GM23338 (cell line): ENCODE measurements at regions not wholly inside any gene's neighbourhood (a gene's known extent, or its start where the extent isn't known, plus 50 kb on each side); places are given as distances from the start of the nearest gene placed in this dataset.

ENCODE experiments used
- ATAC-seq: fragments of 200-7000 bp; cut with Tn5 transposase; 3 replicates; pipeline ENCODE4 v1.9.1; 2020
- DNase-seq: peaks from one replicate; pipeline ENCODE4 v3.0.0-alpha.2; 2015; ENCODE audit warnings: low spot score
- H2AFZ ChIP-seq: fragments of 200-600 bp; sonication (generic); 2 replicates; pipeline ENCODE4 v1.8.0; 2016; ENCODE audit warnings: antibody characterized with exemption, mild to moderate bottlenecking, moderate library complexity
- H3F3A ChIP-seq: fragments of 200-600 bp; sonication (generic); replicated peaks from 2 replicates; pipeline ENCODE4 v1.8.0; 2017; ENCODE audit warnings: antibody characterized with exemption, mixed run types, low read depth
- H3K27ac ChIP-seq: fragments of 200-600 bp; sonication (generic); 2 replicates; pipeline ENCODE4 v1.6.1; 2016; ENCODE audit warnings: low read depth
- H3K27me3 ChIP-seq: fragments of 200-600 bp; sonication (generic); 2 replicates; pipeline ENCODE4 v1.8.0; 2016; ENCODE audit warnings: mild to moderate bottlenecking, mixed run types, moderate library complexity; ENCODE audit not compliant: insufficient read depth
- H3K36me3 ChIP-seq: fragments of 200-600 bp; sonication (generic); 2 replicates; pipeline ENCODE4 v1.8.0; 2016; ENCODE audit warnings: mild to moderate bottlenecking; ENCODE audit not compliant: insufficient read depth
- H3K4me1 ChIP-seq: fragments of 200-600 bp; sonication (generic); 2 replicates; pipeline ENCODE4 v1.8.0; 2016; ENCODE audit warnings: mild to moderate bottlenecking, moderate library complexity; ENCODE audit not compliant: insufficient read depth
- H3K4me2 ChIP-seq: fragments of 200-600 bp; sonication (generic); 2 replicates; pipeline ENCODE4 v1.7.1; 2017; ENCODE audit warnings: mixed run types
- H3K4me3 ChIP-seq: fragments of 200-600 bp; sonication (generic); 2 replicates; pipeline ENCODE4 v1.6.1; 2016; ENCODE audit warnings: mixed run types
- H3K79me2 ChIP-seq: fragments of 200-600 bp; sonication (generic); replicated peaks from 2 replicates; pipeline ENCODE4 v1.8.0; 2017; ENCODE audit warnings: mild to moderate bottlenecking; ENCODE audit not compliant: insufficient read depth
- H3K9me2 ChIP-seq: fragments of 200-600 bp; sonication (generic); 2 replicates; pipeline ENCODE4 v1.8.0; 2017; ENCODE audit not compliant: insufficient read depth
- H4K20me1 ChIP-seq: fragments of 200-600 bp; sonication (generic); replicated peaks from 2 replicates; pipeline ENCODE4 v1.8.0; 2017; ENCODE audit warnings: mild to moderate bottlenecking; ENCODE audit not compliant: insufficient read depth
- H3K27ac Mint-ChIP-seq: 2 replicates; pipeline ENCODE4 v1.8.0; 2020; ENCODE audit warnings: inconsistent platforms, mild to moderate bottlenecking, moderate library complexity, mixed read lengths
- H3K27me3 Mint-ChIP-seq: 3 replicates; pipeline ENCODE4 v1.8.0; 2022; ENCODE audit warnings: low read depth, mild to moderate bottlenecking, moderate library complexity, mixed read lengths, inconsistent platforms; ENCODE audit not compliant: insufficient read depth, poor library complexity
- H3K36me3 Mint-ChIP-seq: 3 replicates; pipeline ENCODE4 v1.8.0; 2021; ENCODE audit warnings: low read depth, mild to moderate bottlenecking, inconsistent platforms, moderate library complexity, mixed read lengths
- H3K4me1 Mint-ChIP-seq: 3 replicates; pipeline ENCODE4 v1.8.0; 2020; ENCODE audit warnings: mild to moderate bottlenecking, inconsistent platforms, mixed read lengths
- H3K4me3 Mint-ChIP-seq: 3 replicates; pipeline ENCODE4 v1.8.0; 2021; ENCODE audit warnings: moderate library complexity, mild to moderate bottlenecking, inconsistent platforms, mixed read lengths
- H3K9me3 Mint-ChIP-seq: 3 replicates; pipeline ENCODE4 v1.8.0; 2020; ENCODE audit warnings: moderate library complexity, mild to moderate bottlenecking, inconsistent platforms, mixed read lengths
- REST ChIP-seq: IDR thresholded peaks from one replicate; pipeline ENCODE4 v1.6.1; 2018; ENCODE audit warnings: antibody characterized with exemption; ENCODE audit not compliant: unreplicated experiment
- ZNF462 ChIP-seq: fragments of 250-450 bp; sonication (Bioruptor Pico); IDR thresholded peaks from 2 replicates; pipeline ENCODE4 v1.5.0; 2020; ENCODE audit warnings: mild to moderate bottlenecking, moderate library complexity

- no peaks in the 10 kb centered on the region for H3K36me3 ChIP-seq
- no peaks in the 10 kb centered on the region for H3K4me1 ChIP-seq
- peak; percentile 4 for DNase-seq
- H2AFZ ChIP-seq, result no peak overlapping the region
- no peak for ATAC-seq
- Mint-ChIP-seq H3K27me3 (no peaks in the 10 kb centered on the region), H3K27ac (no peak overlapping the region), H3K4me3 (no peak overlapping the region), H3K4me1 (no peaks in the 10 kb centered on the region), H3K36me3 (no peaks in the 10 kb centered on the region), H3K9me3 (no peaks in the 10 kb centered on the region; the same call in 2 of the 3 replicates)
- H3K4me2 ChIP-seq, result no peak overlapping the region
- H4K20me1 ChIP-seq, result no peaks in the 10 kb centered on the region
- TF ChIP-seq REST, result no peak
- TF ChIP-seq ZNF462 (CRISPR knock-in tag), result no peak
- H3K79me2 ChIP-seq, result no peaks in the 10 kb centered on the region
- H3F3A ChIP-seq, result no peaks in the 10 kb centered on the region
- H3K4me3 ChIP-seq, result no peak overlapping the region
- H3K9me2 ChIP-seq, result no peaks in the 10 kb centered on the region
- H3K27me3 ChIP-seq, result no peaks in the 10 kb centered on the region
- no peak overlapping the region for H3K27ac ChIP-seq
Measured at GRCh38 chr5:174376056-174376455, 330.6 kb downstream of the NSG2 start.
